Activated CD4-positive, alpha-beta T cell treated with anti-CD3 and anti-CD28 coated beads, Interleukin-2, Interleukin-4, amounts not matched to agents 100 ng/mL and 50 ng/mL, durations not matched to agents 16 hours and 8 hours (primary cell): ENCODE measurements at regions not wholly inside any gene's neighbourhood (a gene's known extent, or its start where the extent isn't known, plus 50 kb on each side); places are given as distances from the start of the nearest gene placed in this dataset.
"Not testable (repeated sequence)": the region's sequence is repeated elsewhere in the genome, so short reads cannot be mapped to it uniquely, and the experiment has no call there.

ENCODE experiments used
- DNase-seq: peaks from one replicate; pipeline ENCODE4 v3.0.0-alpha.2; 2020; ENCODE audit warnings: low spot score

- not testable (repeated sequence) for DNase-seq
Measured at GRCh38 chr6:57860481-57861315, 543.3 kb downstream of the PRIM2 start.

- DNase-seq = not testable (repeated sequence)
Measured at GRCh38 chr6:57870083-57870482, 552.7 kb downstream of the PRIM2 start.

GRCh38 chr6:57873424-57873823 lies 556.0 kb downstream of the PRIM2 start:
- not testable (repeated sequence) for DNase-seq

GRCh38 chr6:57876659-57877058 lies 559.2 kb downstream of the PRIM2 start:
- not testable (repeated sequence) for DNase-seq

GRCh38 chr6:57877729-57878128 lies 560.3 kb downstream of the PRIM2 start:
- not testable (repeated sequence) for DNase-seq

- DNase-seq = not testable (repeated sequence)
Measured at GRCh38 chr6:57878792-57879191, 561.4 kb downstream of the PRIM2 start.

- DNase-seq = not testable (repeated sequence)
Measured at GRCh38 chr6:57898850-57899249, 581.4 kb downstream of the PRIM2 start.

- peak; percentile 17 for DNase-seq
Measured at GRCh38 chr6:57900687-57901399, 583.4 kb downstream of the PRIM2 start.

- DNase-seq = not testable (repeated sequence)
Measured at GRCh38 chr6:57901445-57901844, 584.0 kb downstream of the PRIM2 start.

GRCh38 chr6:57904356-57904755 lies 586.9 kb downstream of the PRIM2 start:
- DNase-seq = not testable (repeated sequence)

- DNase-seq = not testable (repeated sequence)
Measured at GRCh38 chr6:57915300-57915699, 597.9 kb downstream of the PRIM2 start.

- DNase-seq = not testable (repeated sequence)
Measured at GRCh38 chr6:57942966-57943365, 625.5 kb downstream of the PRIM2 start.

- not testable (repeated sequence) for DNase-seq
Measured at GRCh38 chr6:57946084-57946768, 628.8 kb downstream of the PRIM2 start.

- DNase-seq = not testable (repeated sequence)
Measured at GRCh38 chr6:57946769-57947091, 629.3 kb downstream of the PRIM2 start.

- not testable (repeated sequence) for DNase-seq
Measured at GRCh38 chr6:57948481-57948880, 631.1 kb downstream of the PRIM2 start.

- not testable (repeated sequence) for DNase-seq
Measured at GRCh38 chr6:57950430-57950829, 633.0 kb downstream of the PRIM2 start.

GRCh38 chr6:57966757-57967156 lies 649.3 kb downstream of the PRIM2 start:
- not testable (repeated sequence) for DNase-seq

GRCh38 chr6:57971956-57972355 lies 654.5 kb downstream of the PRIM2 start:
- DNase-seq = not testable (repeated sequence)

- no peak for DNase-seq
Measured at GRCh38 chr6:57974653-57975052, 657.2 kb downstream of the PRIM2 start.

- DNase-seq = not testable (repeated sequence)
Measured at GRCh38 chr6:57975127-57975526, 657.7 kb downstream of the PRIM2 start.

- not testable (repeated sequence) for DNase-seq
Measured at GRCh38 chr6:57976371-57976770, 658.9 kb downstream of the PRIM2 start.

GRCh38 chr6:57983603-57984002 lies 666.2 kb downstream of the PRIM2 start:
- DNase-seq = not testable (repeated sequence)
